GM19455 (cell line): ENCODE measurements at regions not wholly inside any gene's neighbourhood (a gene's known extent, or its start where the extent isn't known, plus 50 kb on each side); places are given as distances from the start of the nearest gene placed in this dataset.

ENCODE experiments used
- ATAC-seq: cut with Tn5 transposase; IDR thresholded peaks from one replicate; pipeline ENCODE4 v1.9.1; 2021; ENCODE audit not compliant: unreplicated experiment

DNA sequence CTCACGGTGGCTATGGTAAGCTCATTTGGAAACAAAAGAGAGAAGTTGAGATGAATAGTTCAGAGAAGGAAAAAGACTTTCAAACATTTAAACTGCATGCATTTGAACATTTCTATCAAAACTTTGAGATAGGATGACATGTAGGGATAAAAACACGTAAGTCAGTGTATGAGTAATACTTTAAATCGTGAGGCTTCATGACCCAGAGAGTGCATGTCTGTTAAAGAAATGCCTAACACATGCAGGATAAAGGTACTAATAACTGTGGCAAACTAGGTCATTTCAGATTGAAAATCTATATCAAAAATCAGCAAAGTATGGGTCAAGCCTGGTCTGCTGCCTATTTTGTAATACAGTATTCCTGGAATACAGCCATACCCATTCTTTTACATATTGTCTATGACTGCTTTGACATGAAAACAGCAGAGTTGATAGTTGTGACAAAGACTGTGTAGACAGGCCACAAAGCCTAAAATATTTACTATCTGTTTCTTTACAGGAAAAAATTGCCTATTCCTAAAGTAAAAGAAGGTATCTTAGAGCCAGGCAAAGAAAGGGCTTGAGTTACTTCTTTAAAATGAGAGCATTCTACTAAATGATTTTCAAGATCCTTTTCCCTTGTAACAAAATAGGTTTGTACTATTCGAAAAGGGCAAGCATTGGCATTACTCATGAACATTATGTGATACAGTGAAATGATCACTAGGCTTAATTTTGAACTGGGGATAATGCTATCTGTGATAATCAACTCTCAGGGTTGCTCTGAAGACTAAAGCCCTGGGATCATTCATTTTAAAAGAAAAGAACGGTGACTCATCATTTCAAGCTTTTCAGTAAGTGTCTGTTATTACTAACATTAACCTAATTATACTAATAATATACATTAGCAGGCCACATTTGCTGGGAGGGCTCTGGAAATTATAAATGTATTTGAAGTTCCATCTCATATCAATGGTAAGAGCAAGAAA is 185.9 kb downstream of the CRPPA start:
- ATAC-seq = no peak

DNA sequence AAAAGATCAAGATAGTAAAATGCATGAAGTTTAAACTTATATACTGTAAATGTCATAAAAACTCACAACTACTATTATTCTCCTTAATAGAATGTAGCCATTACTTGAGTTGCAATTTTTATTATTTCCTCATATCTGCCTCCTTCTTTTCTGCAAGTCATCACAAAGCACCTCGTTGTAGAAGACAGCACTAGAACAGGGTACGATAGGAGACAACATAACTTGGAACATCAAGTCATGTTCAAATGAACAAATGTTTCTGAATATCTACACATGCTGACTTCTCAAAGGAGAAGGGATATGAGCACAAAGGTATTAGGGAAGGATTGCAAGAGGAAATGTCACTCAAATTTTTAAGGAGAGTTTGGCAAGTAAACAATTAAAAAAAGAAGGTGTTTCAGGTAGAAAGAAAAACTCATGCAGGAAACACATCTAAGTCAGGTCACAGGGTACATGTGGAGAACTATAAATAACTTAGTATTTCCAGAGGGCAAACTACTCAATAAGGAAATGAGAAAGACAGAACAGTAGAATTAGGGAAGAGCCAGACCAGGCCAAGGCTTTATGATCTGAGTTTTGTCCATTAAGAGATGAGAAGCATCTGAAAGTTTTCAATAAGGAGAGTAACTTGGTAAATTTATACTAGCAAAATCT is 186.7 kb downstream of the CRPPA start:
- ATAC-seq = no peak

DNA sequence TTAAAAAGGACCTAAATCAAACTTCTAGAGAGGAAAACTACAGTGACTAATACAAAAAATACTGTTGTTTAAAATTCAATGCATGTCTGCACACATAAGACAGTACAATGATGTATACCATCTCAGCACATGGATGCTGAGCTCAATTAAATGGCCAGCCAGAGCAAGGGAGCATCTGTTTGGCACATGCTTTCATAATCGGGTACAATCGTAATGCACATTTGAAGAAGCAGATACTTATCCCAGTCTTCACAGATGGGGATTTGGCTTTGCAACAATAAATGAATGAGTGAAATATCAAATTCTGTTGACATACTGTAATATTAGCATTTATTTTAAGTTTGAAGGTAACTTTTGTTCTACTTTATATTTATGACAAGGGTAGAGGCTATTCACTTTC is 187.8 kb downstream of the CRPPA start:
- ATAC-seq = no peak

DNA sequence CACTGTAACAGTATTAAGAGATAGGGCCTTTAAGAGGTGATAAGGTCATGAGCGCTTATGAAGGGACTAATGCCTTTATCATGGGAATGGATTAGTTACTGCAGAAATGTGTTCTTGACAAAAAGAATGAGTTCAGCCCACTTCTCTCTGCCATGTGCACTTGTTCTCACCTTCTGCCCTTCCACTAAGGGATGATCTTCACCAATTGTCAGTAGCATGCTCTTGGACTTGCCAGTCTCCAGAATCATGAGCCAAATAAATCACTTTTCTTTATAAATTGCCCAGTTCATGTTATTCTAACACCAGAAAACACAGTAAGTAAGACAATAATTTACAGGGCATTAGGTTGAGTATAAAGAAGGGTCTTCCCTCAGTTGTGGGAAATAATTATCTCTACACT is 189.1 kb downstream of the CRPPA start:
- ATAC-seq = no peak

DNA sequence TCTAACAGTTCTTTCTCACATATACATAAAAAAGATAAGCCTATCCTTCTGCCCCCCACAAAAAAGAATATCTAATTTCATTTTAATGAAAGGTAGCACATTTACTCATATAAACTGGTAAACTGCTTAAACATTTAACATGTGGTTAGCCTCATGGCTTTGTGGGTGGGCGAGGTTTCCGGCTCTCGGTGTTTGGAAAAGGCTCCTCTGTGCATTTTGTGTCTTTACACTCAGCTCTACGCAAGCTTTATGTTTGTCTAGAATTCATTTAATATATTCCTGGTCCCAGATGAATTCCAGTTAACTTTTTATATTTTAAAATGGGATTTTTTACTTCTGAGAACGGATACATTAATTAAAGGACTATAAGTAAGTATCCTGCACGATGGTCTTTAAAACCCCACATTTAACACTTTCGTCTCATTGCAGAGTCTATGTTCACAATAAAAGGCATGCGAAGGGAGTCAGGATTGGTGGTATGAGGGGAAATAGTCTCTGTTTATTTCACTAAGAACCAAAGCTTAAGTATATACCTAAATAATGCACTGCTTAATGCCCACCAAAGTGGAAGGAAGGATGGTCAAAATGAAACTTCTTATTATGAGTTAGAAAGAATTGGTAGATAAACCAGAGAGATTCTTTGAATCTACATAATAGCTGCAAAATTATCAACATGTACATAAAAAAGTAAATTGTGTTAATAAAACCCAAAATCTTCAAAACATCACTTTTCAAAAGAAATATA is 197.2 kb downstream of the CRPPA start:
- ATAC-seq = no peak

DNA sequence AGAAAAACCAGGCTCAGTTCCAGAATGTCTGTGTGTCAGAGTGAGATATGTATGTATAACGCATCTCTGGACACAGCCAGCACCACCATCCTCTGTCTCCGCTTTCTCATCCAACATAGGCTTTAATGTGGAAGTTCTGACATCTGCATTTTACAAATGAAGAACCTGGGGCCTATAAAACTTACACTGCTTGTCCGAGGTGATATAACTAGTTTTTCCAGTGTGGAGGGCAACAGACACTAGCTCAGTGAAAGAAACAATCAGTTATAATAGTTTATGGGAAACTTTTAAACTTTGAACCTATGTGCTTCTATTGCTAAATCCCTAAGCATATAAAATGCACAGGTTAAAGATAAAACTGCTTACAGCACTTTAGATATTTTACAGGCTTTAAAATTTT is 208.7 kb downstream of the CRPPA start:
- ATAC-seq = no peak

DNA sequence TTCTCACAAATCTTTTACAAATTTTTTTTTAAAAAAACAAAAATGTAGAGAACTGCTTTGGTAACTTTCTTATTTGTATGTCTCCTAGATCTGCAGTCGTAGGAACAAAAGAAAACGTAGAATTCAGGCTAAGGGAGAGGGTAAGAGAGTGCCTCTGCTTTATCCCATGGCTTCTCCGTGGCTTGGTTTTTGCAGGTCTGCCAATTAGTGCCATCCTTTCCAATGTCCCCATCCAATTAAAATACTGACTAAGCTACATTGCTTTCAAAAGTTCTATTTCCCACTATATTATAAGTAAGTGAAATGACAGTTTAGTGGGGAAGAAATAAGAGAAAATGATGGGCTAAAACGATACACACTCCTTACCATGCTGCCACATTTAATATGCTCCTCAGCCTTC is 209.3 kb downstream of the CRPPA start:
- no peak for ATAC-seq

DNA sequence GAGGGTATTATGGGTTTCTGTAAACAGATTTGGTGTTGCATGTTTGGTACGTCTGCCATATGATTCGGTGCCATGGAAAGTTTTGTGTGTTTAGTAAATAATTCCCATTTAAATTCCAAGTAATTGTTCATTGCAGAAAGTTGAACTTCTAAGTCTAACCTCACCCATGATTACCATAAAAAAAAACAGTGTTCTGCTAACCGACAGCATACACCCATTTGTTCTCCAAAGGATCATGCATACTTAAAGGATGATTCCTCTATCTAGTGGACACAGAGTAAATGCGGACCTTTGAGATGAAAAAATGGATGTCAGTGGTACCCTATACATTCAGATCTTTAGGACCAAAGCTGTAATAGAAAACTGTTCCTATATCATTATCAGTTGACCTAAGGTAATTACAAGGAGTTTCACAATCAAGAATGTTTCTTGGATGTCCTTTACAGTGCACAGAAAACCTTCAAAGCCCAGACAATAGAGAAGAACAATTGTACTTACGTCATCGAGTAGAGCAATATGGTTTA is 209.9 kb downstream of the CRPPA start:
- no peak for ATAC-seq

DNA sequence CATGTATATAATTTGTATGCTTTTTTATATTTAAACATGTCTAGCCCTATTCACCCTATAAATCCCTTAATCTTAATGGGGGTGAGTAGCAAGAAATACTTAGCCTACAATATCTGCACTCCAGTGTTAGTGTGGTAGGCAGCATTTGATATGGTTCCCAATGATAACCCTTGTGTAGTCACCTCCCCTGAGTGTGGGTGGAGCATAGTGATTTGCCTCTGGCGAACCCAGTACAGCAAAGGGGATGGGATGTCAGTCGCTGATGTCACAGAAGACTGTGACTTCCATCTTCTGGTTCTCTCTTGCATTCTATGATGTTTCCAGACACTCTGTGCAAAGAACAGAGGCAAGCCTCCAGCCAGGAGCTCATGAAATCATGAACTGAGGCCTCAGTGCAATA is 211.2 kb downstream of the CRPPA start:
- ATAC-seq = no peak

DNA sequence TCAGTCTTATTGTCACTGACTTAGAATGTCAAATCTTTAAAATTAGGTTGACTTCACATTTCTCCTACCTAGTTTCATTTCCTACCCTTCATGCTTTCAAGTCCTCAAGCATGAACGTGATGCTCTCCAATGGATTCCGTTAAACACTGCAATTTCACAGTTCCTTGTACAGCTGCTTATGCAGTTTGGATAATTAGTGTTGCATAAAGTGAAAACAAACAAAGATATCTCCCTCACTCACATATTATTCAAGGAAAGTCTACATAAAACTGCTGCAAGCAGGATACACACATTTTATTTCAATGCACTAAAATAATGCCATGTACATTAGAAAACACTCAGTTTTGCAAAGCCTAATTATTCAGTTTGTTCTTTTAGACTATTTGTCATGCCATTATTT is 214.0 kb downstream of the CRPPA start:
- no peak for ATAC-seq

DNA sequence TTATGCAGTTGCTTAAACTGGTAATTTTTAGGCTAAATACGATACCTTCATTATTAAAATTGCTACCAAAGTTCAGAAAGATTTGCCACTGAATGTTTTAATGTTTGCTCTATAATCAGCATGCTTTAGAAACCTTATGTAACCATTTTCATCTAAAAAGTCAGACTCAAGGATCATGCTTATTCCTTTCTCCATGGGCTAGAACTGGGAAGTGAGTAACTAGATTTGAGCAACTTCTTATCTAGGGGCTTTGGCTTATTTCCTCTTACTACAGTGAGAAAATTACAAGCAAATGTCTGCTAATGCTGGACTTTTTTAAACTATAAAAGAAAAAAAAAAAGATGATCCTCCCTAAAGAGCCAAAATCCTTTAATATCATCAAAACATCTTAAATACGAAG is 215.9 kb downstream of the CRPPA start:
- ATAC-seq = no peak

DNA sequence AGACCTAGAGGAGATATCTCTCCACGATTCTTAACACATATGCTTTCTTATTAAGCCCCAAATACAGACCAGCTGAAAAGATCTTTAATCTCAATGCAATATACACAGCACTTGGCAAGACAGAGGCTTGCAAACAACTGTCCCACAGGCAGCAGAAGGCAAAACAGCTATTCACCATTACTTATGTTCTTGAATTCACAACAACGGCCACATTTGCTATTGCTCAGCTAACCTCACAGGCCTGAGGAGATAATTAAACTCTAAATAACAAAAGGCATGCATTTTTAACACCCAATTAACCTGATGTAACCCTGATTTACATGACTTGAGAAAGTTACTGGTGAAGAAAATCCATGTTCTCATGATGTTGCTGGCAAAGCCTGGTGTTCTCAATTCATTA is 216.4 kb downstream of the CRPPA start:
- ATAC-seq = no peak

DNA sequence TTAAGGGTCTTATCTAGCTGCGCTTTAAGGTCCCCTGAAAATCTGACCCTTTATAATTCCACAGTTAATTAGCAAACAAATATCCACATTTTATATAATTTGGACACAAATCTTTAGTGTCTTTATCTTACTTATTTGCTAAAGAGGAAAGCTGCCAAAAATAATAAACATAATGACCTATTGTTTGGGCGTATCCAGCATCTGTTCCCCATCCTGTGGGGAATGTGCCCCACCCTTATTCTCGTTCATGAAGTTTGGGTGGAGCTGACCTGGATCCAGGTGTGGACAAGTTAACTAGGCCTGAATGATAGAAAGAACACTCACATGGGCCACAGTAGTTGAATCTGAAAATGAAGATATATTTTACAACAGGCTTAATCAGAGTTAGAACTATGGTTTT is 218.3 kb downstream of the CRPPA start:
- no peak for ATAC-seq

DNA sequence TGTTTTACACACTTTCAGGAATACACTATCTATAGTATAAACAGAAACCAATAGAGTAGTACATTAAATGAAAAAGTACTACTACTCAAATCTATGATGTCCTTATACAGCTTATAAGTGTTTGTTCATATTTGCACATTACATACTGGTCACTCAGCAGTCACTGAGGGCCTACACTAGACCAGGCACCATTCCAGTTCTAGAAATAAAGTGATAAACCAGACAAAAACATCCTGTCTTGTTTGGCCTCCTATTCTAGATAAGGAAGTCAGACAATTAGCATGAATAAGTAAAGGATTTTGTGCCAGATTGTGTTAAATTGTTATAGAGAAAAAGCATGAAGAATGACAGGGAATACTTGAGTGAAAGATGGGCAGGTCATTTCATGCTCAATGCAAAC is 219.0 kb downstream of the CRPPA start:
- ATAC-seq = no peak

DNA sequence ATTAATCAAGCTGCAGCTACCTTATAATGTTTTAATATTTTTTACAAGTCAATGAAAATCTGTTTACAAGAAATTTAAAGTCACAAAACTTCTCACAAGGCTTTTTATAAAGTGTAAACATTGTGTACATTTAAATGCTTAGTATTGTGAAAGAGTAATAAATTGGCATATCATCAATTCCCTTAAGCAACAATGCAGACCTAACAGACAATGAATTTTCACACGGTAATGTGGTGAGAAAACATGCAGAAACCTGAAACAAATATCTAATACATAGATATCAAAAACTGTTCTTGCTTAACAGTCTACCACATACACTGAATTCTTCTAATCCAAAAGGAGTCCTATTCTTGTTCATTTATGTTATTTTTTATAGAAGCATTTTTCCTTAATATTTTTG is 220.7 kb downstream of the CRPPA start:
- no peak for ATAC-seq

DNA sequence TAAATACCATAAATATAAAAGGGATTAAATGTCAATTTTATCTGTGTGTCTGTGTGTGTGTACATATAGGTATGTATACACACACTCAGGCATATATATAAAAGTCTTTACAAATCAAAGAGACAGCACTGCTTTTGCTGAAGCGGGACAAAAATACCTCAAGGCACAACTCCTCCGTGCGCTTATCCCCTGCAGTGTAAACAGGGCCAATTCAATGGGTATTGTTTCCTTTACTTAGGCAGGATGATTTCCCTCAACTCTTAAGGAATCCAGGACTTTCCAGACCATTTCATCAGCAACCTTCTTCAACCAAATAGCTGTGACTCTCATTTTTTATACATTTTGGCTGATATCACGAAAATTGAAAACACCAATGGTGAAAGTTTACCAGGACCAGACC is 227.7 kb downstream of the CRPPA start:
- ATAC-seq = no peak

DNA sequence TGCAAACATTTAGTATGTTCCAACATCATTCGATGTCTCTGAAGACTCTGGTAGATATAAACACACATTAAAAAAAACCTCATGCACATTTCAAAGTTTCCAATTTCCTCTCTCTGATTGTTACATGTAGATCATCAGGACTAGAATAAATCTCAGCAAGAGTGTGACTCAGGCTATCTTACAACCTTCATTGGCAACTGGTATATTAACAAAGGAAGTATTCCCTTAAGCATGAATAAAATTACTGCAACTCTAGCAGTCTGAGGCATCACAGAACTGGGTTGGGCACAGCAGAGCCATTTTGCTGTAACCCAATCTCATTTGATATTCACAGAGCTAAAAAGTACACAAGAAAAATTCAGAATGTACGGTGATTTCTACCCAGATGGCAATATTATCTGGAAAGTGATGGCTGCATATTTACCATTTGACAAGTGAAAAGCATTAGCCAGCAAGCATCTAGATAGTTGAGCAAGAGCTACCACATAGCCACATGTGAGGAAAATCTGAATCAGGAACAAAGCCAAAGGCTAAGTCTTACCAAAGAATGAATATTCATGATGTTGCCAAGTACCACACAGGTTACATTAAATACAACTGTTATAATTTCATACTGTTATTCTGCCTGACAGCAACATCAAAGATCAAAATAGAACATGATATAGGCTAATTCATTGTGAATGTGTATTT is 232.2 kb downstream of the CRPPA start:
- ATAC-seq = no peak

DNA sequence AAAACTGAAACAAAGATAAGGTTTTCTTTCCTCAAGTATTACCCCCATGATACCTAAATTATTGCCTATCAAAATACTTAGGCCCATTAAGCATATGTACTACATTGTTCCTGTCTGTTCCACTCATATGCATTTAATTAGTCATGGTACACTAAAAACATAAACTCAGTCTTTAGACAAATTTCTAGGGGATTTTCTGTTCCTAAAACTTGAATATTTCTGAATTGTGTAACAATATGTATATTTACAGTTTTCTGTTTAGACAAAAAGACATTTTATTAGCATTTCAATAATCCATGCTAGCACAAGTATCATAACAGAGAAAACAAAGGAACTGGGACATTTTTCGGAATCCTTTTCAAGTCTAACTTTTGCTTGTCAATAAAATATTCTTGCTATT is 234.2 kb downstream of the CRPPA start:
- ATAC-seq = no peak

DNA sequence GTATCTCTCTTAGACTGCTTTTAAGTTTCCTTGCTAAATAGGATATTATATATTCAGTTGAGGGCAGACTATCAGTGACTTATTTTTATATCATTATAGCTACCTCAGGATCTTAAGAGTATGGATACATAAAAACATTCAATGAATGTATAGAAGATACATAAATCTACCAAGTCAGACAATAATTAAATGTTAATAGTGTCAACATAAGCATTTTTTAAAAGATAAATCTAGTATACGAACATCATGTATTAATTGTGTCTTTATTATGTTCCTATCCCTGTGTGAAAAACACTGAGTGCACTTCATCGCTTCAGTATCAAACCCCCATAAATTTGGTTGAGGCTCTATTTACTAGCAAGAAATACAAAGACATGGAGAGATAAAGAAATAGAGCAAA is 242.8 kb downstream of the CRPPA start:
- ATAC-seq = no peak

DNA sequence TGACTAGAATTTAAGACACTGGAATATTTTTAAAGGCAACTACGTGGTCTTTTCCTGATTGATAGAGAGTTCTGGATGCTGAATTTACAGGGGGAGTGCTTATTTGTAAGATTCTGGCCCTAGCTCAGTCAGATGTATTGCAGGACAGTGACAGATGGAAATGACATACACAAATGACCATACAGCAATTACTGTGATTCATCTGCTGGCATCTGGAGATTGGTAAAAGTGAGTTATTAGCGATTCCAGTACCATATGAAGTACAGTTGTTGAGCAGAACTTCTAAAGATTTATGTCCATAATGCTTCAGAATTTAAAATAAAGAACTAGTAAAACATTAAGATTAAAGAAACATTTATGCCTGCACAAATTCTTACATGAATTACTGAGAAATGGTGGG is 243.2 kb downstream of the CRPPA start:
- no peak for ATAC-seq

DNA sequence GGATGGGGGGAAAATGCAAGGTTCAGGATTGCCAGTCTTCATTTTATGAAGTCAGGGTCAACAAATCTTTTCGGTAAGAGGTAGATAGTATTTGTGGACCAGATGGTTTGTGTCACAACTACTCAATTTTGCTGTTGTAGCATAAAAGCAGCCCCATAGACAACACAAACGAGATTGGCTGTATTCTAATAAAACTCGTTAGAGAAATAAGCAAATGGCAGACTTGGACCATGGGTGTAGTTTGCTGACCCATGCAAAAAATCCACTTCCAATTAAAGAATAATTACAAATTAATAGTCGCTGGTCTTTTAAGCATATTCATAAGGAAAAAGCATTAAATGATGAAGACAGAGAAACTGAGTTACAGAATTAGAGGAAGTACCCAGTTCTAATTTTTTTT is 247.1 kb downstream of the CRPPA start:
- ATAC-seq = no peak
